SK-N-SH (cell line): ENCODE measurements at regions not wholly inside any gene's neighbourhood (a gene's known extent, or its start where the extent isn't known, plus 50 kb on each side); places are given as distances from the start of the nearest gene placed in this dataset.

Experiments used
- POLR2AphosphoS5 ChIP-seq: IDR thresholded peaks from 2 replicates; pipeline ENCODE4 v1.6.1; 2012; ENCODE audit warnings: low read depth, low read length
- RXRA ChIP-seq: IDR thresholded peaks from 2 replicates; pipeline ENCODE4 v1.4.0; 2012; ENCODE audit warnings: low read depth, mild to moderate bottlenecking, borderline replicate concordance
- TF ChIP-seq, protein P1 (sequence below): fragments of 200-600 bp; sonication (generic); IDR thresholded peaks from 2 replicates; pipeline ENCODE4 v1.6.1; 2017; ENCODE audit warnings: antibody characterized with exemption, mild to moderate bottlenecking, moderate library complexity

DNA sequence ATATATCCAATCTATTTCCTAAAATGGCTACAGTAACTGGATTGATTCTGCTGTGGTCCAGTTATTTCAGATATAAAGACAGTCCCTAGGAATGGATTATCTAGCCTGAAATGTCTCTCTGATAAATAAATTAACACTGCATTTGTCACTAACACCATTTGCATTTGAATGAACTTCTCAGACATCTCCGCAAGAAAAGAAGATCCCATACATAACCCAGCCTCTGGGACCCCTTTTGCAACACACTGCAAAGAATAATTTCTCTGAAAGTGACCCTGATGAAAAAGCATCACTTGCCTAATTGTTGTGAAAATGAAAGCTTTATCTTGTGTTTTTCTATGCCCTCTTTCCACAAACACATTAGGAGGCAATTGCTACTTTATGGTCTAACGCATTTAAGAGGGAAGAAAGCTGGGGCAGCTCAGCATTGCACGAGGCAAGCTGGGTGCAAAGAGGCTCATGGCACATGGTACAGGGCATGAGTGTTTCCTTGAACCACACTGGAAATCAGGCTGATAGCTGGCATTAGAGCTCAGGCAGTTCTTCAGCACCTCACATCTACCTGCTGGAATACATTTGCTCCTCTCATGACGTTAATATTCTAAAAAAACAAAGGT, 379.9 kb downstream of the IRS2 start:
- TF ChIP-seq, protein P1, sequence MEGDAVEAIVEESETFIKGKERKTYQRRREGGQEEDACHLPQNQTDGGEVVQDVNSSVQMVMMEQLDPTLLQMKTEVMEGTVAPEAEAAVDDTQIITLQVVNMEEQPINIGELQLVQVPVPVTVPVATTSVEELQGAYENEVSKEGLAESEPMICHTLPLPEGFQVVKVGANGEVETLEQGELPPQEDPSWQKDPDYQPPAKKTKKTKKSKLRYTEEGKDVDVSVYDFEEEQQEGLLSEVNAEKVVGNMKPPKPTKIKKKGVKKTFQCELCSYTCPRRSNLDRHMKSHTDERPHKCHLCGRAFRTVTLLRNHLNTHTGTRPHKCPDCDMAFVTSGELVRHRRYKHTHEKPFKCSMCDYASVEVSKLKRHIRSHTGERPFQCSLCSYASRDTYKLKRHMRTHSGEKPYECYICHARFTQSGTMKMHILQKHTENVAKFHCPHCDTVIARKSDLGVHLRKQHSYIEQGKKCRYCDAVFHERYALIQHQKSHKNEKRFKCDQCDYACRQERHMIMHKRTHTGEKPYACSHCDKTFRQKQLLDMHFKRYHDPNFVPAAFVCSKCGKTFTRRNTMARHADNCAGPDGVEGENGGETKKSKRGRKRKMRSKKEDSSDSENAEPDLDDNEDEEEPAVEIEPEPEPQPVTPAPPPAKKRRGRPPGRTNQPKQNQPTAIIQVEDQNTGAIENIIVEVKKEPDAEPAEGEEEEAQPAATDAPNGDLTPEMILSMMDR = no peak
- TF ChIP-seq POLR2AphosphoS5 (no peak), RXRA (no peak)
